WTC11 (cell line): ENCODE measurements at regions not wholly inside any gene's neighbourhood (a gene's known extent, or its start where the extent isn't known, plus 50 kb on each side); places are given as distances from the start of the nearest gene placed in this dataset.

ENCODE experiments used
- ATAC-seq: fragments of 200-7000 bp; cut with Tn5 transposase; 2 replicates; pipeline ENCODE4 v1.10.0; 2021; ENCODE audit warnings: mild to moderate bottlenecking, moderate library complexity
- CTCF ChIA-PET: fragments of 300-600 bp; sonication (Branson Sonifier 250); formaldehyde crosslinking; loops from one replicate; lab custom pipeline; 2021; ENCODE audit warnings: antibody characterized with exemption; lab: Charles Lee
- POLR2A ChIA-PET: fragments of 350-600 bp; sonication (Branson Sonifier 250); formaldehyde crosslinking; loops from one replicate; lab custom pipeline; 2021; ENCODE audit warnings: antibody characterized with exemption; lab: Charles Lee
- DNase-seq: peaks from one replicate; pipeline ENCODE4 v3.0.0; 2021; ENCODE audit warnings: low spot score
- H3K27ac Mint-ChIP-seq: 2 replicates; pipeline ENCODE4 v1.8.0; 2021; ENCODE audit warnings: mixed read lengths
- H3K27me3 Mint-ChIP-seq: 2 replicates; pipeline ENCODE4 v1.8.0; 2021; ENCODE audit warnings: low read depth, mild to moderate bottlenecking, moderate library complexity, mixed read lengths
- H3K36me3 Mint-ChIP-seq: 2 replicates; pipeline ENCODE4 v1.8.0; 2021; ENCODE audit warnings: mixed read lengths
- H3K4me1 Mint-ChIP-seq: 2 replicates; pipeline ENCODE4 v1.8.0; 2022; ENCODE audit warnings: mixed read lengths
- H3K4me3 Mint-ChIP-seq: 2 replicates; pipeline ENCODE4 v1.8.0; 2021; ENCODE audit warnings: mild to moderate bottlenecking, moderate library complexity, mixed read lengths
- H3K9me3 Mint-ChIP-seq: 2 replicates; pipeline ENCODE4 v1.8.0; 2021; ENCODE audit warnings: mixed read lengths
- ARID4B ChIP-seq: sonication (generic); formaldehyde crosslinking; IDR thresholded peaks from 2 replicates; pipeline ENCODE4 v1.8.0; 2023; ENCODE audit warnings: missing genetic modification reagents, mild to moderate bottlenecking, borderline replicate concordance
- ATF1 ChIP-seq: sonication (generic); formaldehyde crosslinking; IDR thresholded peaks from 2 replicates; pipeline ENCODE4 v1.8.1; 2023; ENCODE audit warnings: mild to moderate bottlenecking, moderate library complexity, missing genetic modification reagents
- EMX1 ChIP-seq: fragments of 250-450 bp; sonication (Bioruptor Pico); IDR thresholded peaks from 2 replicates; pipeline ENCODE4 v1.8.0; 2021; ENCODE audit warnings: mild to moderate bottlenecking
- JUN ChIP-seq: sonication (generic); formaldehyde crosslinking; IDR thresholded peaks from 2 replicates; pipeline ENCODE4 v1.8.0; 2023; ENCODE audit warnings: mild to moderate bottlenecking, missing genetic modification reagents
- MLX ChIP-seq: sonication (generic); formaldehyde crosslinking; IDR thresholded peaks from 2 replicates; pipeline ENCODE4 v1.8.1; 2023; ENCODE audit warnings: mild to moderate bottlenecking, missing genetic modification reagents, moderate library complexity
- MXD4 ChIP-seq: fragments of 250-450 bp; sonication (Bioruptor Pico); IDR thresholded peaks from 2 replicates; pipeline ENCODE4 v1.8.0; 2021; ENCODE audit warnings: mild to moderate bottlenecking, moderate library complexity, borderline replicate concordance
- MYBL2 ChIP-seq: sonication (generic); formaldehyde crosslinking; IDR thresholded peaks from 2 replicates; pipeline ENCODE4 v1.8.1; 2023; ENCODE audit warnings: mild to moderate bottlenecking, moderate library complexity, missing genetic modification reagents
- NFATC4 ChIP-seq: fragments of 250-450 bp; sonication (Bioruptor Pico); IDR thresholded peaks from 2 replicates; pipeline ENCODE4 v1.9.0; 2021; ENCODE audit warnings: mild to moderate bottlenecking
- NFYB ChIP-seq: sonication (generic); formaldehyde crosslinking; conservative IDR thresholded peaks from 2 replicates; pipeline ENCODE4 v1.8.0; 2022; ENCODE audit warnings: low read depth, missing genetic modification reagents
- PRDM15 ChIP-seq: sonication (generic); formaldehyde crosslinking; IDR thresholded peaks from 2 replicates; pipeline ENCODE4 v1.8.0; 2022; ENCODE audit warnings: missing genetic modification reagents
- RELA ChIP-seq: sonication (generic); formaldehyde crosslinking; IDR thresholded peaks from 2 replicates; pipeline ENCODE4 v1.8.1; 2022; ENCODE audit warnings: missing genetic modification reagents, mild to moderate bottlenecking, borderline replicate concordance
- SMAD3 ChIP-seq: sonication (generic); formaldehyde crosslinking; IDR thresholded peaks from 2 replicates; pipeline ENCODE4 v1.8.0; 2022; ENCODE audit warnings: missing genetic modification reagents, mild to moderate bottlenecking, borderline replicate concordance
- SMAD4 ChIP-seq: sonication (generic); formaldehyde crosslinking; IDR thresholded peaks from 2 replicates; pipeline ENCODE4 v1.8.0; 2022; ENCODE audit warnings: mild to moderate bottlenecking, missing genetic modification reagents
- ZNF138 ChIP-seq: sonication (generic); formaldehyde crosslinking; conservative IDR thresholded peaks from 2 replicates; pipeline ENCODE4 v1.8.1; 2022; ENCODE audit warnings: mild to moderate bottlenecking, moderate library complexity, missing genetic modification reagents
- ZNF219 ChIP-seq: sonication (generic); formaldehyde crosslinking; IDR thresholded peaks from 2 replicates; pipeline ENCODE4 v1.8.0; 2023; ENCODE audit warnings: missing genetic modification reagents, mild to moderate bottlenecking, borderline replicate concordance
- ZNF232 ChIP-seq: sonication (generic); formaldehyde crosslinking; IDR thresholded peaks from 2 replicates; pipeline ENCODE4 v1.8.0; 2022; ENCODE audit warnings: mild to moderate bottlenecking, missing genetic modification reagents
- ZNF263 ChIP-seq: sonication (generic); formaldehyde crosslinking; IDR thresholded peaks from 2 replicates; pipeline ENCODE4 v1.8.1; 2022; ENCODE audit warnings: low read depth, mild to moderate bottlenecking, moderate library complexity, missing genetic modification reagents
- ZNF416 ChIP-seq: fragments of 250-450 bp; sonication (Bioruptor Pico); IDR thresholded peaks from 2 replicates; pipeline ENCODE4 v1.9.0; 2021; ENCODE audit warnings: mild to moderate bottlenecking, inconsistent platforms
- ZNF423 ChIP-seq: fragments of 250-450 bp; sonication (Bioruptor Pico); IDR thresholded peaks from 2 replicates; pipeline ENCODE4 v2.1.2; 2022; ENCODE audit warnings: mild to moderate bottlenecking, moderate library complexity
- ZNF532 ChIP-seq: fragments of 250-450 bp; sonication (Bioruptor Pico); IDR thresholded peaks from 2 replicates; pipeline ENCODE4 v1.9.0; 2021; ENCODE audit warnings: mild to moderate bottlenecking, borderline replicate concordance
- ZSCAN18 ChIP-seq: fragments of 250-450 bp; sonication (Bioruptor Pico); IDR thresholded peaks from 2 replicates; pipeline ENCODE4 v2.1.2; 2022; ENCODE audit warnings: mild to moderate bottlenecking, moderate library complexity

- Mint-ChIP-seq H3K36me3 (no peaks in the 10 kb centered on the region), H3K9me3 (no peaks in the 10 kb centered on the region), H3K4me1 (peaks cover 14% of the 10 kb centered on the region), H3K27ac (no peak overlapping the region), H3K4me3 (no peak overlapping the region), H3K27me3 (peaks cover 6% of the 10 kb centered on the region)
- POLR2A ChIA-PET: no interaction called here
- no peak for ATAC-seq
- CTCF ChIA-PET: no interaction called here
- no peak for DNase-seq
- TF ChIP-seq ZNF138 (CRISPR knock-in tag): no peak
- no peak for TF ChIP-seq MLX (CRISPR knock-in tag)
- no peak for TF ChIP-seq SMAD3
- TF ChIP-seq JUN (CRISPR knock-in tag): no peak
- no peak for TF ChIP-seq RELA
- no peak for TF ChIP-seq MXD4 (CRISPR knock-in tag)
- TF ChIP-seq ZSCAN18: no peak
- no peak for TF ChIP-seq ZNF219 (CRISPR knock-in tag)
- TF ChIP-seq ZNF263 (CRISPR knock-in tag): no peak
- no peak for TF ChIP-seq ZNF532 (CRISPR knock-in tag)
- TF ChIP-seq SMAD4 (CRISPR knock-in tag): no peak
- TF ChIP-seq ZNF232: no peak
- TF ChIP-seq ZNF416 (CRISPR knock-in tag): no peak
- no peak for TF ChIP-seq ZNF423 (CRISPR knock-in tag)
Measured at GRCh38 chr6:108758884-108759283, 89.3 kb upstream of the ARMC2 start.

- Mint-ChIP-seq H3K36me3 (no peaks in the 10 kb centered on the region), H3K27ac (no peak overlapping the region), H3K4me3 (no peak overlapping the region), H3K9me3 (no peaks in the 10 kb centered on the region), H3K4me1 (peaks cover 14% of the 10 kb centered on the region), H3K27me3 (peaks cover 8% of the 10 kb centered on the region)
- POLR2A ChIA-PET: interaction anchor here (0.5 to 1.2 kb wide), 2 partner anchors 28 to 106 kb away, joined by 3 to 4 read pairs; no protein-coding TSS in a partner anchor
- CTCF ChIA-PET: no interaction called here
- DNase-seq (no peak), ATAC-seq (peak; percentile 48; the same call in 1 of the 2 replicates)
- TF ChIP-seq ARID4B (CRISPR knock-in tag): no peak
- no peak for TF ChIP-seq MYBL2 (CRISPR knock-in tag)
- no peak for TF ChIP-seq ATF1
- no peak for TF ChIP-seq ZNF219 (CRISPR knock-in tag)
- TF ChIP-seq EMX1: no peak
- no peak for TF ChIP-seq ZNF138 (CRISPR knock-in tag)
- no peak for TF ChIP-seq NFYB (CRISPR knock-in tag)
- TF ChIP-seq PRDM15 (CRISPR knock-in tag): no peak
- TF ChIP-seq NFATC4 (CRISPR knock-in tag): no peak
Measured at GRCh38 chr6:108760126-108761050, 87.8 kb upstream of the ARMC2 start.
